DOHH2 (cell line): ENCODE measurements at regions not wholly inside any gene's neighbourhood (a gene's known extent, or its start where the extent isn't known, plus 50 kb on each side); places are given as distances from the start of the nearest gene placed in this dataset.

Experiments used
- H3F3A ChIP-seq: fragments of 200-600 bp; sonication (generic), shearing (Covaris generic); 2 replicates; pipeline ENCODE4 v1.6.0; 2016; ENCODE audit warnings: antibody characterized with exemption, mild to moderate bottlenecking; ENCODE audit not compliant: control insufficient read depth, insufficient read depth
- H3K27ac ChIP-seq: fragments of 200-600 bp; sonication (generic); 2 replicates; pipeline ENCODE4 v1.5.1; 2014; ENCODE audit warnings: low read depth, mild to moderate bottlenecking, low read length, moderate library complexity
- H3K27me3 ChIP-seq: fragments of 200-600 bp; sonication (generic); 2 replicates; pipeline ENCODE4 v1.6.1; 2014; ENCODE audit warnings: mild to moderate bottlenecking, low read length, mixed read lengths; ENCODE audit not compliant: control insufficient read depth
- H3K36me3 ChIP-seq: fragments of 200-600 bp; sonication (generic); 2 replicates; pipeline ENCODE4 v1.6.1; 2014; ENCODE audit warnings: mild to moderate bottlenecking, low read length, moderate library complexity, mixed read lengths; ENCODE audit not compliant: control insufficient read depth
- H3K4me1 ChIP-seq: fragments of 200-600 bp; sonication (generic); 2 replicates; pipeline ENCODE4 v1.6.1; 2014; ENCODE audit warnings: mild to moderate bottlenecking, low read length, mixed read lengths; ENCODE audit not compliant: control insufficient read depth
- H3K4me2 ChIP-seq: fragments of 200-600 bp; sonication (generic); 2 replicates; pipeline ENCODE4 v1.6.0; 2014; ENCODE audit warnings: mild to moderate bottlenecking, low read length, moderate library complexity
- H3K4me3 ChIP-seq: fragments of 200-600 bp; sonication (generic); 2 replicates; pipeline ENCODE4 v1.5.1; 2014; ENCODE audit warnings: mild to moderate bottlenecking, low read length, mixed read lengths
- H3K79me2 ChIP-seq: fragments of 200-600 bp; sonication (generic); 2 replicates; pipeline ENCODE4 v1.6.1; 2014; ENCODE audit warnings: mild to moderate bottlenecking, low read length, mixed read lengths; ENCODE audit not compliant: control insufficient read depth
- H3K9me2 ChIP-seq: fragments of 200-600 bp; sonication (generic); replicated peaks from 2 replicates; pipeline ENCODE4 v1.6.1; 2014; ENCODE audit warnings: mild to moderate bottlenecking, low read length, mixed read lengths; ENCODE audit not compliant: control insufficient read depth
- H3K9me3 ChIP-seq: fragments of 200-600 bp; sonication (generic); 2 replicates; pipeline ENCODE4 v1.6.1; 2014; ENCODE audit warnings: antibody characterized with exemption, low read length, mixed read lengths; ENCODE audit not compliant: control insufficient read depth, insufficient read depth
- H4K20me1 ChIP-seq: fragments of 200-600 bp; sonication (generic); 2 replicates; pipeline ENCODE4 v1.6.0; 2014; ENCODE audit warnings: low read depth, mild to moderate bottlenecking, antibody characterized with exemption, low read length, moderate library complexity; ENCODE audit not compliant: control insufficient read depth, insufficient read depth
- CTCF ChIP-seq: fragments of 200-600 bp; sonication (generic); IDR thresholded peaks from one replicate; pipeline ENCODE4 v1.5.1; 2014; ENCODE audit warnings: antibody characterized with exemption, mild to moderate bottlenecking, low read depth, low read length; ENCODE audit not compliant: poor library complexity, severe bottlenecking
- EZH2phosphoT487 ChIP-seq: fragments of 200-600 bp; sonication (generic); IDR thresholded peaks from 2 replicates; pipeline ENCODE4 v1.6.1; 2017; ENCODE audit warnings: borderline replicate concordance, mild to moderate bottlenecking, antibody characterized with exemption, low read length, moderate library complexity, mixed read lengths

- Histone ChIP-seq H4K20me1 (no peaks in the 10 kb centered on the region), H3K4me2 (no peak overlapping the region), H3K9me2 (no peaks in the 10 kb centered on the region), H3K79me2 (no peaks in the 10 kb centered on the region), H3K4me3 (no peak overlapping the region), H3K9me3 (no peaks in the 10 kb centered on the region), H3F3A (no peaks in the 10 kb centered on the region), H3K27ac (no peak overlapping the region), H3K36me3 (no peaks in the 10 kb centered on the region), H3K4me1 (no peaks in the 10 kb centered on the region), H3K27me3 (no peaks in the 10 kb centered on the region)
- TF ChIP-seq CTCF (no peak), EZH2phosphoT487 (no peak)
Measured at GRCh38 chr18:75517286-75517685, 89.8 kb upstream of the SMIM21 start.

DNA sequence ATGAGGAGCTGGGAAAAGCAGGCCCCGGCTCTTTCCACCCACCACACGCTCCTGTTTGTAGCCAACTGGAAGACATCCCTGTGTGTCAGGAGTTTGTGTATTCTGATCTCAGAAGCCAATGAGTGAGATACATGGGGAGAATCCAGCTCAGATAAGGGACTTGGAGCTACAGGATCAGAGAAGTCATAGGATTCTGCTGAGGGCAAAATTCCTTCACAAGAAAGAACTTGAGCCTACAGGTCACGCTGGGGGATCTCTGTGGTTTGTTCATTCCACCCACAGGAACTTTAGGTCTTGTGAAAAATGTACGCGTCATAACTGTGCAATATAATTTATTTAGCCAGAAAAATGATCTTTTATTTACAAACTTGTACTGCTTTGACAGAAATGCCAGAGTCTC is 80.1 kb upstream of the SMIM21 start:
- Histone ChIP-seq H3K79me2 (no peaks in the 10 kb centered on the region), H3K36me3 (no peaks in the 10 kb centered on the region), H3F3A (no peaks in the 10 kb centered on the region), H3K9me2 (no peaks in the 10 kb centered on the region), H3K4me2 (no peak overlapping the region), H3K27me3 (no peaks in the 10 kb centered on the region), H3K27ac (no peak overlapping the region), H3K4me3 (no peak overlapping the region), H4K20me1 (no peaks in the 10 kb centered on the region), H3K4me1 (no peaks in the 10 kb centered on the region), H3K9me3 (no peaks in the 10 kb centered on the region)
- TF ChIP-seq CTCF (no peak), EZH2phosphoT487 (no peak)

- Histone ChIP-seq H3K4me1 (no peaks in the 10 kb centered on the region), H3K4me3 (no peak overlapping the region), H3K27me3 (no peaks in the 10 kb centered on the region), H3K79me2 (no peaks in the 10 kb centered on the region), H3K36me3 (no peaks in the 10 kb centered on the region), H3F3A (no peaks in the 10 kb centered on the region), H3K9me3 (no peaks in the 10 kb centered on the region), H3K27ac (no peak overlapping the region), H4K20me1 (no peaks in the 10 kb centered on the region), H3K9me2 (no peaks in the 10 kb centered on the region), H3K4me2 (no peak overlapping the region)
- TF ChIP-seq CTCF (no peak), EZH2phosphoT487 (no peak)
Measured at GRCh38 chr18:75506913-75507312, 79.4 kb upstream of the SMIM21 start.

GRCh38 chr18:75504469-75504868 is 77.0 kb upstream of the SMIM21 start:
- Histone ChIP-seq H3K9me3 (no peaks in the 10 kb centered on the region), H3K4me2 (no peak overlapping the region), H3K27me3 (no peaks in the 10 kb centered on the region), H3K9me2 (no peaks in the 10 kb centered on the region), H4K20me1 (no peaks in the 10 kb centered on the region), H3K27ac (no peak overlapping the region), H3F3A (no peaks in the 10 kb centered on the region), H3K4me3 (no peak overlapping the region), H3K79me2 (no peaks in the 10 kb centered on the region), H3K4me1 (no peaks in the 10 kb centered on the region), H3K36me3 (no peaks in the 10 kb centered on the region)
- no peak for TF ChIP-seq CTCF
- no peak for TF ChIP-seq EZH2phosphoT487
